ENCODE measurements at regions not wholly inside any gene's neighbourhood (a gene's known extent, or its start where the extent isn't known, plus 50 kb on each side); places are given as distances from the start of the nearest gene placed in this dataset.

DNA sequence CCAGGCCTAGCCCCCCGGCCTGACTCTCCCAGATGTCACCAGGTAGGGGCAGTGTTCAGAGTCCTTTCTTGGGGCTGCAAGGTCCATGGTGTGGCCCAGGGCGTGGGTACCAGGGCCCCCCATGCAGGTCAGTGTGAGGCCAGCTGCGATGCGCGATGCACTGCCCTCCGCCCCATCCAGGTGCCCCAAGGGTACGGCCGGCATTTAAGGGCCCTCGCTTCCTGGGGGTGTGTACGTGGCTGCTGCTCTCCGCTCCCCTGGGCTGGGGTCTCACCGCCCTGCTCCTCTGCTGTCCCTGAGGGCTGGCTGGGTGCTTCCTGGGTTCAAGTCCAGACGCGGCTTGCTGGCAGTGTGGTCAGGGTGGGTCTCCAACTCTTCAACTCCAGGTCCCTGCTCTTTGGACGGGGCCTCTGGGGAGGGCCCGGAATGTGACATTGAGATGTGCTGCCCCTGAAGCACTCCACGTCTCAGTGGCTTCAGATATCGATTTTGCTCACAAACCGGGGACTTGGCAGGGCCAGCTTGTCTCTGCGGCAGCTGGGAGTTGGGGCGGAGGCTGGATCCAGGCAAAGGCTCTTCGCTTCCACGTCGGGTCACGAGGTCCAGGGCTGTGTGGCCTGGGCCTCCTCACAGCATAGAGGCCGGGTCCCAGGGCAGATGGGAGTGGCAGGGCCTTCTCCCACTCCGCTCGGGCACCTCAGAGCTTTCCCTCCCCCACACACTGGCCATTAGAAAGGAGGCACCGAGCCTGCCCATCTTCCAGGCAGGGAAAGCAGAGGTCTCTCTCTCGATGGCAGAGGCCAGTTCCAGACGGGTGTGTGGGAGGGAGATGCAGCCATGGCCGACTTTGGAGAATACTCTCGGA, 93.2 kb downstream of the UNCX start:
- no peaks in the 10 kb centered on the region for H3K36me3 ChIP-seq
- TF ChIP-seq POLR2A (IDR thresholded peaks at IDR 0.05): no peak
- TF ChIP-seq, protein P1, sequence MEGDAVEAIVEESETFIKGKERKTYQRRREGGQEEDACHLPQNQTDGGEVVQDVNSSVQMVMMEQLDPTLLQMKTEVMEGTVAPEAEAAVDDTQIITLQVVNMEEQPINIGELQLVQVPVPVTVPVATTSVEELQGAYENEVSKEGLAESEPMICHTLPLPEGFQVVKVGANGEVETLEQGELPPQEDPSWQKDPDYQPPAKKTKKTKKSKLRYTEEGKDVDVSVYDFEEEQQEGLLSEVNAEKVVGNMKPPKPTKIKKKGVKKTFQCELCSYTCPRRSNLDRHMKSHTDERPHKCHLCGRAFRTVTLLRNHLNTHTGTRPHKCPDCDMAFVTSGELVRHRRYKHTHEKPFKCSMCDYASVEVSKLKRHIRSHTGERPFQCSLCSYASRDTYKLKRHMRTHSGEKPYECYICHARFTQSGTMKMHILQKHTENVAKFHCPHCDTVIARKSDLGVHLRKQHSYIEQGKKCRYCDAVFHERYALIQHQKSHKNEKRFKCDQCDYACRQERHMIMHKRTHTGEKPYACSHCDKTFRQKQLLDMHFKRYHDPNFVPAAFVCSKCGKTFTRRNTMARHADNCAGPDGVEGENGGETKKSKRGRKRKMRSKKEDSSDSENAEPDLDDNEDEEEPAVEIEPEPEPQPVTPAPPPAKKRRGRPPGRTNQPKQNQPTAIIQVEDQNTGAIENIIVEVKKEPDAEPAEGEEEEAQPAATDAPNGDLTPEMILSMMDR (IDR thresholded peaks at IDR 0.05): no peak
- no peak overlapping the region for H3K27ac ChIP-seq
- H3K4me3 ChIP-seq: no peak overlapping the region
- DNase-seq: peak in 1 of 5 donors; percentile 52
- ATAC-seq: no peak
- H3K27me3 ChIP-seq: peaks cover 0 to 64% (median 42%) of the 10 kb centered on the region in 9 donors
- no peaks in the 10 kb centered on the region for H3K9me3 ChIP-seq
- WGBS, 4 donors: 71 to 75% (median 73%) methylated on average over 17 to 33 of the region's 33 CpGs
- H3K4me1 ChIP-seq: no peaks in the 10 kb centered on the region
- intact Hi-C loops (cut with DNase I): no loop called here

DNA sequence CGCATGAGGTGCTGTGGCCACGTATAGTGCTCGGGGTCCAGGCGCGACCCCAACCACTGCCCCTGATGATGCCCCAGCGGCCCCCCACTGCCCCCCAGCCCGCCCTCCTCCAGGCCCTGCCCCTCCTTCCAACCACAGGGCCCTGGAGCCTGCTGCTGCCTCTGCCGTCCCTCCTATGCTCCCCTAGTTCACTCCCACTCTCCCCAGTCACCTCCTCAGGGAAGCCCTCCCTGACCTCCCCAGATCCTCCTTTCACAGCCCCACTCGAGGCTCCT, 93.8 kb downstream of the UNCX start:
- H3K27me3 ChIP-seq: peaks cover 0 to 64% (median 43%) of the 10 kb centered on the region in 9 donors
- DNase-seq: no peak
- H3K27ac ChIP-seq: no peak overlapping the region
- 75 to 86% (median 82%) methylated on average over 6 to 9 of the region's 9 CpGs for WGBS, 4 donors
- no peak for TF ChIP-seq POLR2A (IDR thresholded peaks at IDR 0.05)
- TF ChIP-seq, protein P1 (IDR thresholded peaks at IDR 0.05): no peak
- no peaks in the 10 kb centered on the region for H3K36me3 ChIP-seq
- intact Hi-C loops (cut with DNase I): no loop called here
- H3K4me3 ChIP-seq: no peak overlapping the region
- H3K4me1 ChIP-seq: no peaks in the 10 kb centered on the region
- no peak for ATAC-seq
- no peaks in the 10 kb centered on the region for H3K9me3 ChIP-seq

DNA sequence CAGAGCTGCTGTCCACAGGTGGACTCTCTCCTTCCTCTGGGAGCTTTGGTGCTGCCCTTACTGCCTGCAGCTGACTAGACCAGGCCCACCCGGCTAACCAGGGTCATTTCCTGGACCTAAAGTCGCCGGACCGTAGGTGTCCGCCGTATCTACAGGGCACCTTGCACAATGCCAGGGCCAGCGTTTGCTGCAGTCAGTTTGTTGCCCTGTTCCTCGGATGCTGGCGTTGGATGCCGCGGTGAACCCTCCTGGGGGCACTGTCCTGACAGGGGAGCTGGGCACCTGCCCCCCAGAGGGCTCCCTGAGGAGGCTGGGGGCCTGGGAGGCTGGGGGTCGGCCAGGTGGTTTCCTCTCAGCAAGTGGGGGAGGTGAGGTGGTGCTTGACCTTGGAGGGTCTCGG, 96.6 kb downstream of the UNCX start:
- Histone ChIP-seq H3K36me3 (no peaks in the 10 kb centered on the region), H3K4me3 (no peak overlapping the region), H3K27ac (no peak overlapping the region), H3K9me3 (no peaks in the 10 kb centered on the region), H3K27me3 (peaks cover 0 to 52% (median 28%) of the 10 kb centered on the region in 9 donors), H3K4me1 (no peaks in the 10 kb centered on the region)
- 84 to 93% (median 90%) methylated on average over 13 of the region's 13 CpGs for WGBS, 4 donors
- TF ChIP-seq, protein P1 (IDR thresholded peaks at IDR 0.05): no peak
- TF ChIP-seq POLR2A (IDR thresholded peaks at IDR 0.05): no peak
- ATAC-seq (no peak), DNase-seq (peak in 1 of 5 donors; percentile 49)
- intact Hi-C loops (cut with DNase I): no loop called here

DNA sequence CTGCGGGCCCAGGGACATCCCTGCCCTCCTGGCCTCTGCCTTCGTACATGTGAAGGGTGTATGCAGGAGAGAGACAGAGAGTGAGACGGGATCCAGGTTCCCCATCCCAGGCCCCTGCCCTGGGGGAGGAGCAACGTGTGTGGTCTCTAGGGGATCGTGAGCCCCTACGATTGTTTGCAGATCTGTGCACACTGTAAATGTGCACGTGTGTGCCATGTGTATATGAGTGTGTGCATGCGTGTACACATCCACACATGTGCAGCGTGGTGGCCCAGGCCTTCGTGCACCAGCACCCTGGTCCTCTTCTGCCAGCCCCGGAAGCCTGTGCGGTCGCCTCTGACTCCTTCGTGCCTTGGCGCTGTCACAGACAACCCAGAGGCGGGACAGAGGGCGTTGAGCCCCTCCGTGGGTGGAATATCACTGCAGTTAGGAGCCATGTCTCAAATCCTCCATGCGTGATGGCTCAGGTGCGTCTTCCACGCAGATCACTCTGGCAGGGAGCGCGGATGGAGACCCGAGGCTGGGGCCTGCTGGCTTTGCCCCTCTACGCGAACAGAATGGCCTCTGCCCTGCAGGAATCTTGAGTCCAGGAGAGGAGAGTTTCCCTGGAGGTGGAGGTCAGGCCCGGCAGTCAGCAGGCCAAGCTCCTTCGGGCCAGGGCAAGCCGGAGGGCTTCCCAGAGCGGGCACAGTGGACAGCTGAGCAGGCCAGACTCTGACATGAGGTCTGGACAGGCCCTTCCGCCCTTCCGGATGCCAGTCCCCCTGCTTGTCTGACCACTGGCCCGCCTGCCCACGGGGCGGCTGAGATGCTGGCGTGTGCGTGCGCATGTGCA, 97.5 kb downstream of the UNCX start:
- H3K27me3 ChIP-seq: peaks cover 0 to 45% (median 24%) of the 10 kb centered on the region in 9 donors
- ATAC-seq (no peak), DNase-seq (peak in 1 of 5 donors; percentile 49)
- H3K4me1 ChIP-seq: no peaks in the 10 kb centered on the region
- intact Hi-C loops (cut with DNase I): no loop called here
- WGBS, 4 donors: 77 to 82% (median 79%) methylated on average over 13 to 38 of the region's 38 CpGs
- no peak overlapping the region for H3K27ac ChIP-seq
- no peak overlapping the region for H3K4me3 ChIP-seq
- H3K9me3 ChIP-seq: peaks cover 0 to 3% (median 0%) of the 10 kb centered on the region in 12 donors
- TF ChIP-seq POLR2A (IDR thresholded peaks at IDR 0.05): no peak
- TF ChIP-seq, protein P1 (IDR thresholded peaks at IDR 0.05): no peak
- no peaks in the 10 kb centered on the region for H3K36me3 ChIP-seq

Measured in heart left ventricle (tissue), 16 donors.